Endodermal cell (in vitro differentiated cells): ENCODE measurements at regions not wholly inside any gene's neighbourhood (a gene's known extent, or its start where the extent isn't known, plus 50 kb on each side); places are given as distances from the start of the nearest gene placed in this dataset.

Experiments
- DNase-seq: peaks from one replicate; pipeline ENCODE4 v3.0.0-alpha.2; 2017
- H3K27ac ChIP-seq: 2 replicates; pipeline ENCODE4 v1.5.1; 2013; ENCODE audit warnings: mild to moderate bottlenecking, low read depth, low read length, moderate library complexity
- H3K27me3 ChIP-seq: 2 replicates; pipeline ENCODE4 v1.6.1; 2013; ENCODE audit warnings: mild to moderate bottlenecking, low read length, moderate library complexity; ENCODE audit not compliant: insufficient read depth, control insufficient read depth, poor library complexity, severe bottlenecking
- H3K36me3 ChIP-seq: 2 replicates; pipeline ENCODE4 v1.7.0; 2013; ENCODE audit warnings: mild to moderate bottlenecking, low read length, moderate library complexity; ENCODE audit not compliant: control insufficient read depth, insufficient read depth
- H3K4me1 ChIP-seq: one replicate; pipeline ENCODE4 v1.7.0; 2013; ENCODE audit warnings: low read length; ENCODE audit not compliant: control insufficient read depth, insufficient read depth
- H3K4me3 ChIP-seq: 2 replicates; pipeline ENCODE4 v1.5.1; 2013; ENCODE audit warnings: mild to moderate bottlenecking, low read length, moderate library complexity
- H3K9ac ChIP-seq: 2 replicates; pipeline ENCODE4 v1.6.1; 2013; ENCODE audit warnings: mild to moderate bottlenecking, low read length, moderate library complexity; ENCODE audit not compliant: poor library complexity, severe bottlenecking; ENCODE audit errors: extremely low read depth
- H3K9me3 ChIP-seq: 2 replicates; pipeline ENCODE4 v1.6.1; 2013; ENCODE audit warnings: mild to moderate bottlenecking, low read length, moderate library complexity; ENCODE audit not compliant: control insufficient read depth
- H3K27ac Mint-ChIP-seq: 2 replicates; pipeline ENCODE4 v1.8.0; 2020; ENCODE audit warnings: mixed read lengths
- H3K27me3 Mint-ChIP-seq: 2 replicates; pipeline ENCODE4 v1.8.0; 2021; ENCODE audit warnings: mild to moderate bottlenecking, mixed read lengths; ENCODE audit not compliant: insufficient read depth
- H3K36me3 Mint-ChIP-seq: 2 replicates; pipeline ENCODE4 v1.8.0; 2020; ENCODE audit warnings: low read depth, mixed read lengths
- H3K4me1 Mint-ChIP-seq: 2 replicates; pipeline ENCODE4 v1.8.0; 2020; ENCODE audit warnings: mixed read lengths
- H3K4me3 Mint-ChIP-seq: 2 replicates; pipeline ENCODE4 v1.8.0; 2020; ENCODE audit warnings: mild to moderate bottlenecking, moderate library complexity, mixed read lengths
- H3K9me3 Mint-ChIP-seq: 2 replicates; pipeline ENCODE4 v1.8.0; 2020; ENCODE audit warnings: mild to moderate bottlenecking, mixed read lengths
- WGBS, 2 experiments: methylation state at CpG; one replicate each; pipeline versions ENCODE4 v1.1.5 to v1.1.7; 2013; ENCODE audit warnings: missing lambda C conversion rate in 2 of 2, mixed read lengths in 1 of 2; ENCODE audit not compliant: insufficient coverage in 1 of 2, insufficient read length in 1 of 2; 5-methylcytosine and 5-hydroxymethylcytosine counted together
- TF ChIP-seq, protein P1 (sequence below): fragments of 200-600 bp; sonication (generic); conservative IDR thresholded peaks from 2 replicates; pipeline ENCODE4 v1.5.0; 2021; ENCODE audit warnings: antibody characterized with exemption, mild to moderate bottlenecking

DNA sequence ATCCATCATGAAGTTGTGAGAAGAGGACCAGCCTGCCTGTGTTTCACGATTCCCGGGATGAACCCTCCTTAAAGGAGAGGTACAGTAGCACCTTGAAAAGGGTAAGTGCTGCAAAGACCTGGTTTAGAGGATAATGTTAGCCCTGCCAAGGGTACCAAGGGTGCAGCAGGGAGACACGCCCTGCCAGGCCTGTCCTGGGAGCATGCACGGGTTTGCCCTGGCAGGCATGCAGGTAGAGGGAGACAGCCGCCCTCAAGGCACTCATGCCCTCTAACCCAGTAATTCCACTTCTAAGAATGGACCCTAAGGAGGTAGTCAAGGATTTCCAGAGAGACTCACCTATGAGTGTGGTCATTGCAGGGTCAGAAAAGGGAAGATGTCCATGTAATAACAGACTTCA is 65.0 kb downstream of the DIO3 start:
- WGBS, 2 experiments = 90 to 94% methylated on average over 2 to 5 of the region's 5 CpGs
- Histone ChIP-seq H3K9me3 (no peaks in the 10 kb centered on the region), H3K27me3 (peaks cover 3% of the 10 kb centered on the region), H3K4me1 (no peaks in the 10 kb centered on the region), H3K27ac (no peak overlapping the region), H3K4me3 (no peak overlapping the region), H3K9ac (no peak overlapping the region), H3K36me3 (no peaks in the 10 kb centered on the region)
- H3K27ac Mint-ChIP-seq = no peak overlapping the region
- H3K9me3 Mint-ChIP-seq = no peaks in the 10 kb centered on the region
- TF ChIP-seq, protein P1, sequence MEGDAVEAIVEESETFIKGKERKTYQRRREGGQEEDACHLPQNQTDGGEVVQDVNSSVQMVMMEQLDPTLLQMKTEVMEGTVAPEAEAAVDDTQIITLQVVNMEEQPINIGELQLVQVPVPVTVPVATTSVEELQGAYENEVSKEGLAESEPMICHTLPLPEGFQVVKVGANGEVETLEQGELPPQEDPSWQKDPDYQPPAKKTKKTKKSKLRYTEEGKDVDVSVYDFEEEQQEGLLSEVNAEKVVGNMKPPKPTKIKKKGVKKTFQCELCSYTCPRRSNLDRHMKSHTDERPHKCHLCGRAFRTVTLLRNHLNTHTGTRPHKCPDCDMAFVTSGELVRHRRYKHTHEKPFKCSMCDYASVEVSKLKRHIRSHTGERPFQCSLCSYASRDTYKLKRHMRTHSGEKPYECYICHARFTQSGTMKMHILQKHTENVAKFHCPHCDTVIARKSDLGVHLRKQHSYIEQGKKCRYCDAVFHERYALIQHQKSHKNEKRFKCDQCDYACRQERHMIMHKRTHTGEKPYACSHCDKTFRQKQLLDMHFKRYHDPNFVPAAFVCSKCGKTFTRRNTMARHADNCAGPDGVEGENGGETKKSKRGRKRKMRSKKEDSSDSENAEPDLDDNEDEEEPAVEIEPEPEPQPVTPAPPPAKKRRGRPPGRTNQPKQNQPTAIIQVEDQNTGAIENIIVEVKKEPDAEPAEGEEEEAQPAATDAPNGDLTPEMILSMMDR = no peak
- no peak for DNase-seq
- no peaks in the 10 kb centered on the region for H3K36me3 Mint-ChIP-seq
- no peak overlapping the region for H3K4me3 Mint-ChIP-seq
- H3K4me1 Mint-ChIP-seq = peaks cover 6% of the 10 kb centered on the region
- H3K27me3 Mint-ChIP-seq = peaks cover 11% of the 10 kb centered on the region

DNA sequence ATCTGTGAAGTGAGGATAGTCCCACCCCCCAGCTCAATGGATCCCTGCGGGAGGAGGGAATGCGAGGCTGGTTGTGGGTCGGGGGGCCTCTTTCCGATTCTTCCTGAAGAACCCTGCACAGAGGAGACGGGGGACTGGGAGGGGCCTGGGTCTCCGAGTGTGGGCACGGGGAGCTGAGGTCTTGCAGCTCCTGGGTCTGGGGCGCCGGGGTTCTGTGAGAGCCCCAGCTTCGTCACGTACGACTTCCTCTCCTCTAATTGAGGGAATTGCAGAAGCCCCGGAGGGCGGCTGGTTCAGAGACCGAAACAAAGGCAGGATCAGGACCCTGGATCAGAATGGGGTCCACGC is 66.6 kb downstream of the DIO3 start:
- WGBS, 2 experiments = 83 to 89% methylated on average over 12 to 16 of the region's 16 CpGs
- no peak for DNase-seq
- Mint-ChIP-seq H3K4me3 (no peak overlapping the region), H3K27ac (no peak overlapping the region), H3K4me1 (peaks cover 6% of the 10 kb centered on the region), H3K27me3 (peaks cover 12% of the 10 kb centered on the region), H3K9me3 (no peaks in the 10 kb centered on the region), H3K36me3 (no peaks in the 10 kb centered on the region)
- Histone ChIP-seq H3K4me1 (no peaks in the 10 kb centered on the region), H3K27me3 (peaks cover 3% of the 10 kb centered on the region), H3K9me3 (no peaks in the 10 kb centered on the region), H3K4me3 (no peak overlapping the region), H3K27ac (no peak overlapping the region), H3K36me3 (no peaks in the 10 kb centered on the region), H3K9ac (no peak overlapping the region)
- TF ChIP-seq, protein P1 = no peak

DNA sequence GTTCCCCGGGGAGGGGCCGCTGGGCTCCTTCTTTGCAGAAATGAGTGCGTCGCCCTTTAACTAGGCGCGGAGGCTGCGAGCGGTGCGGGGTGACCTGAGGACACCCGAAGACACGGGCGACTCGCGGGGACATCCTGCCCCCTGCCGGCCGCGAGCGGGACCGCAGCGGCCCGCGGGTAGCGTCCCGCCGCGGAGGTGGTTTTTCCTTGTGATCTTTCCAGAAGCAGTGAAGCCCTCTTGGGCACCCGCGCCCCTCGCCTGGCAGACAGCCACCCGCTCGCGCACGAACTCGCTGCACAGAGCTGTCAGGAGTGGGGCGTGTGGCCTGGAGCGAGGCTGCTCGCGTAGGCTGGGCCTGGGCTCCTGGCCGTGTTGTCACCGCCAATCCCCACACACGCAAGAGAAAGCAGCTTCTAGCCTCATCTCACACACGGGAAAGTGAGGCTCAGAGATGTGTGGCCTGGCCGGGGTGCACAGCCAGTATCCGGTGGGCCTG is 67.2 kb downstream of the DIO3 start:
- Histone ChIP-seq H3K9me3 (no peaks in the 10 kb centered on the region), H3K36me3 (no peaks in the 10 kb centered on the region), H3K27ac (no peak overlapping the region), H3K9ac (no peak overlapping the region), H3K4me3 (no peak overlapping the region), H3K4me1 (no peaks in the 10 kb centered on the region), H3K27me3 (peaks cover 3% of the 10 kb centered on the region)
- TF ChIP-seq, protein P1 = peak; percentile 100
- Mint-ChIP-seq H3K9me3 (no peaks in the 10 kb centered on the region), H3K4me3 (no peak overlapping the region), H3K36me3 (no peaks in the 10 kb centered on the region), H3K27ac (no peak overlapping the region), H3K4me1 (peaks cover 6% of the 10 kb centered on the region), H3K27me3 (peaks cover 12% of the 10 kb centered on the region)
- WGBS, 2 experiments = 18 to 21% methylated on average over 38 to 44 of the region's 44 CpGs
- peak; percentile 93 for DNase-seq
